Sigmoid colon (tissue), 6 donors: ENCODE measurements at regions not wholly inside any gene's neighbourhood (a gene's known extent, or its start where the extent isn't known, plus 50 kb on each side); places are given as distances from the start of the nearest gene placed in this dataset.

Source experiments
- DNase-seq: peaks from one replicate; pipeline ENCODE4 v3.0.0-alpha.2; 2019
- H3K27ac ChIP-seq, 4 donors: fragments of 200-600 bp; sonication (generic); one replicate each; pipeline ENCODE4 v1.5.1; 2016 to 2019; ENCODE audit warnings: mild to moderate bottlenecking in 1 of 4
- H3K27me3 ChIP-seq, 3 donors: fragments of 200-600 bp; sonication (generic); one replicate each; pipeline ENCODE4 v1.5.1; 2019; ENCODE audit warnings: mild to moderate bottlenecking in 1 of 3
- H3K36me3 ChIP-seq, 4 donors: fragments of 200-600 bp; sonication (generic); one replicate each; pipeline ENCODE4 v1.5.1; 2016 to 2019
- H3K4me1 ChIP-seq, 4 donors: fragments of 200-600 bp; sonication (generic); one replicate each; pipeline ENCODE4 v1.5.1; 2017 to 2019
- H3K4me3 ChIP-seq, 4 donors: fragments of 200-600 bp; sonication (generic); one replicate each; pipeline ENCODE4 v1.5.1; 2017 to 2019; ENCODE audit warnings: mild to moderate bottlenecking in 2 of 4, moderate library complexity in 1 of 4
- H3K9me3 ChIP-seq, 4 donors: fragments of 200-600 bp in 3 of 4; sonication (generic) in 3 of 4; one replicate each; pipeline versions ENCODE4 v1.5.1 to v1.6.1; 2013 to 2019
- EP300 ChIP-seq, 4 donors: sonication (generic); formaldehyde crosslinking; IDR thresholded peaks; one replicate each; pipeline ENCODE4 v1.6.1; 2017; ENCODE audit warnings: antibody characterized with exemption in 4 of 4
- POLR2A ChIP-seq, 2 donors: fragments of 450-650 bp; IDR thresholded peaks; one replicate each; pipeline ENCODE4 v1.6.1; 2016; ENCODE audit warnings: antibody characterized with exemption in 2 of 2, mild to moderate bottlenecking in 2 of 2, moderate library complexity in 2 of 2
- POLR2AphosphoS5 ChIP-seq, 4 donors: sonication (generic); formaldehyde crosslinking; IDR thresholded peaks; one replicate each; pipeline ENCODE4 v1.6.1; 2017; ENCODE audit warnings: antibody characterized with exemption in 4 of 4
- WGBS, 2 donors: extraction: QIAGEN DNeasy Blood & Tissue Kit; methylation state at CpG; one replicate each; pipeline ENCODE4 v1.1.7; 2013; 5-methylcytosine and 5-hydroxymethylcytosine counted together
- intact Hi-C: fragments of 100-400 bp; cut with DNase I; formaldehyde crosslinking; loops from one replicate; pipeline ENCODE4 v1.15.1; 2023
- TF ChIP-seq, protein P1 (sequence below), 4 experiments: fragments of 450-650 bp in 3 of 4; fragments of 200-600 bp in 1 of 4; IDR thresholded peaks; one replicate each; pipeline ENCODE4 v1.5.1; 2016 to 2019; ENCODE audit warnings: antibody characterized with exemption in 4 of 4, mild to moderate bottlenecking in 3 of 4, moderate library complexity in 2 of 4
- donor health status: healthy with polysubstance abuse.
- donor health status: healthy.

DNA sequence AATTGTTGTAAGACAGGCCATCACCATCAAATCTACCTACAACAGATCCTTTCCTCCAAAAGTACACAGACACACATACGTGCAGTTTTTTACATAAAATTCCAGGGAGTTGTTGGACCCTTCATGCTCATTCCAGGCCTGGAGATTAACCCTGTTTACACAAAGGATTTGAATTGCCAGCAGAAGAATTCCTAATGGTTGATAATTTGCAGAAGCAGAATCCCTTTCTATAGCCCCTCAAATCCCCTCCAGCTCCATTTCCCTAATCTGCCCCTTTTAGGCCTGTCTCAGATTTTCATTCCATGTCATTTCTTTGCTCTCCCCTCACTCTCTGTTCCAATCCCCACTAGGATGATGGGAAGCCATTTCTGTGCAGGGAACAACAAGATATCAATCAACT, 102.9 kb upstream of the TOX3 start:
- no peaks in the 10 kb centered on the region for H3K27me3 ChIP-seq
- intact Hi-C loops = no loop called here
- TF ChIP-seq POLR2A (IDR thresholded peaks at IDR 0.05) (no peak), POLR2AphosphoS5 (IDR thresholded peaks at IDR 0.05) (no peak), EP300 (IDR thresholded peaks at IDR 0.05) (no peak)
- TF ChIP-seq, protein P1, sequence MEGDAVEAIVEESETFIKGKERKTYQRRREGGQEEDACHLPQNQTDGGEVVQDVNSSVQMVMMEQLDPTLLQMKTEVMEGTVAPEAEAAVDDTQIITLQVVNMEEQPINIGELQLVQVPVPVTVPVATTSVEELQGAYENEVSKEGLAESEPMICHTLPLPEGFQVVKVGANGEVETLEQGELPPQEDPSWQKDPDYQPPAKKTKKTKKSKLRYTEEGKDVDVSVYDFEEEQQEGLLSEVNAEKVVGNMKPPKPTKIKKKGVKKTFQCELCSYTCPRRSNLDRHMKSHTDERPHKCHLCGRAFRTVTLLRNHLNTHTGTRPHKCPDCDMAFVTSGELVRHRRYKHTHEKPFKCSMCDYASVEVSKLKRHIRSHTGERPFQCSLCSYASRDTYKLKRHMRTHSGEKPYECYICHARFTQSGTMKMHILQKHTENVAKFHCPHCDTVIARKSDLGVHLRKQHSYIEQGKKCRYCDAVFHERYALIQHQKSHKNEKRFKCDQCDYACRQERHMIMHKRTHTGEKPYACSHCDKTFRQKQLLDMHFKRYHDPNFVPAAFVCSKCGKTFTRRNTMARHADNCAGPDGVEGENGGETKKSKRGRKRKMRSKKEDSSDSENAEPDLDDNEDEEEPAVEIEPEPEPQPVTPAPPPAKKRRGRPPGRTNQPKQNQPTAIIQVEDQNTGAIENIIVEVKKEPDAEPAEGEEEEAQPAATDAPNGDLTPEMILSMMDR (IDR thresholded peaks at IDR 0.05) = no peak
- no peak overlapping the region for H3K27ac ChIP-seq
- no peaks in the 10 kb centered on the region for H3K4me1 ChIP-seq
- no peaks in the 10 kb centered on the region for H3K9me3 ChIP-seq
- no peak overlapping the region for H3K4me3 ChIP-seq
- no peak for DNase-seq
- H3K36me3 ChIP-seq = no peaks in the 10 kb centered on the region
- WGBS, 2 donors = 71 to 90% methylated on average over 1 of the region's 1 CpG

- Histone ChIP-seq H3K36me3 (no peaks in the 10 kb centered on the region), H3K4me1 (no peaks in the 10 kb centered on the region), H3K27me3 (no peaks in the 10 kb centered on the region), H3K27ac (no peak overlapping the region), H3K9me3 (no peaks in the 10 kb centered on the region), H3K4me3 (no peak overlapping the region)
- WGBS, 2 donors = 82 to 85% methylated on average over 2 of the region's 2 CpGs
- intact Hi-C loops = no loop called here
- DNase-seq = no peak
- no peak for TF ChIP-seq POLR2A (IDR thresholded peaks at IDR 0.05)
- TF ChIP-seq, protein P1 (IDR thresholded peaks at IDR 0.05) = no peak
- no peak for TF ChIP-seq EP300 (IDR thresholded peaks at IDR 0.05)
- no peak for TF ChIP-seq POLR2AphosphoS5 (IDR thresholded peaks at IDR 0.05)
Measured at GRCh38 chr16:52647588-52647987, 100.6 kb upstream of the TOX3 start.

DNA sequence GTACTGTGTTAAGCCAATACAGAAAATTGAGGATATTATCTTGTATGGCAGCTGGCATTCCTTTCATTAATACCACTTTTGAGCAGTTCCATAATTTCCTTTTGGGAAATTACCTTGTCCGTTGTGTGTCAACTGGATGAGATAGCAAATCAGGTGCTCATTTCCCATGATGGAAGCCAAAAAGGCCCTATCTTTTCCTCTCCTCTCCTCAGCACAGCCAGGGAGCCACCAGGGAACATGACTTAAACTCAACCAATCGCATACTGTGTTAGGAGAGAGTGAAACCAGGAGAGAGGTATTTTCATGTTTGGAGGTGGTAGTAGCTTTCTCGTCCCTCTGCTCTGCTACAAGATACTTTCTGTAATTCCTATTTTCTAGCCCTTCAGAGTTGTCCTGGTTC, 96.1 kb upstream of the TOX3 start:
- TF ChIP-seq, protein P1 (IDR thresholded peaks at IDR 0.05) = no peak
- no peak for TF ChIP-seq POLR2A (IDR thresholded peaks at IDR 0.05)
- no peak for TF ChIP-seq POLR2AphosphoS5 (IDR thresholded peaks at IDR 0.05)
- no peak for TF ChIP-seq EP300 (IDR thresholded peaks at IDR 0.05)
- WGBS, 2 donors = 92 to 93% methylated on average over 3 of the region's 3 CpGs
- Histone ChIP-seq H3K4me1 (no peaks in the 10 kb centered on the region), H3K27ac (no peak overlapping the region), H3K4me3 (no peak overlapping the region), H3K27me3 (no peaks in the 10 kb centered on the region), H3K36me3 (no peaks in the 10 kb centered on the region), H3K9me3 (no peaks in the 10 kb centered on the region)
- intact Hi-C loops = no loop called here
- DNase-seq = no peak

DNA sequence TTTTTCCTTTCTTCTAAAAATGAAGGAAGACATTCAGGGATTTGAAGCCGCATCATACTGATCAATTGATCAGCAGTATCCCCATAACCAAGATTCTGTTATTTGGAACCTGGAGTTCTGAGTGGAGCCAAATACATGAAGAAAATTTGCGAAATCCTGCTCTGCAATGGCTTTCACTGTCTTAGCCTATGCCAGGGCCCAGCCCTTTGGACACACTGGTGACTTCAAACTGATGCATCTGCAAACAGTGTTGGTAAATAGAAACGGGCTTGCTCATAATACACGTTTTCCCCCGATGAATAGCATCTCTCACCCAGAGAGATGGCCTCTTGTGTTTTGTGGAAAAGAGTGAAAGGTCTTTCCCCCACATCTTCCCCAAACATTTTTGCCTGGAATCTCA, 87.6 kb upstream of the TOX3 start:
- intact Hi-C loops = no loop called here
- H3K4me3 ChIP-seq = no peak overlapping the region
- H3K27me3 ChIP-seq = no peaks in the 10 kb centered on the region
- no peak for DNase-seq
- 62 to 80% methylated on average over 5 of the region's 5 CpGs for WGBS, 2 donors
- no peaks in the 10 kb centered on the region for H3K9me3 ChIP-seq
- peaks cover 0 to 6% (median 0%) of the 10 kb centered on the region in 4 donors for H3K4me1 ChIP-seq
- no peak overlapping the region for H3K27ac ChIP-seq
- TF ChIP-seq POLR2AphosphoS5 (IDR thresholded peaks at IDR 0.05) (no peak), POLR2A (IDR thresholded peaks at IDR 0.05) (no peak), EP300 (IDR thresholded peaks at IDR 0.05) (no peak)
- TF ChIP-seq, protein P1 (IDR thresholded peaks at IDR 0.05) = no peak
- H3K36me3 ChIP-seq = no peaks in the 10 kb centered on the region

DNA sequence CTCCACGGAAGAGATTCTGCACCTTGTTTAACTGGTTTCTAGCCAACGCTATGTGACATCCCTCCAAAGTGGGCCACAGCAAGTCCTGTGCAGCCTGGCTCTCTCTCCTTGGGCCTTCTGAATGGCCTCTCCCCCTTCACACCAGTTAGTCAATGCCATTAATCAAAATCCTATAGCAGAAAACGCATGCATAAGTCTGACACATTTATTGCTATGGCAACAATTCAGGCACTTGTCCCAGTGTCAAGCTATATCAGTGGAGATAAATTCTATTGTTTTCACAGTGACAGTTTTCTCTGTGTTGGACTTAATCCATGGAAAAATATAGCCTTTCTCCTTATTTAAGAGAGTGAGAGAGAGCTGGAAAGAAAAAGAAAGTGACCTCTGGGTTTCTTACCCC, 87.2 kb upstream of the TOX3 start:
- no peak for DNase-seq
- no peak overlapping the region for H3K27ac ChIP-seq
- H3K9me3 ChIP-seq = no peaks in the 10 kb centered on the region
- TF ChIP-seq, protein P1 (IDR thresholded peaks at IDR 0.05) = no peak
- TF ChIP-seq POLR2AphosphoS5 (IDR thresholded peaks at IDR 0.05) (no peak), EP300 (IDR thresholded peaks at IDR 0.05) (no peak), POLR2A (IDR thresholded peaks at IDR 0.05) (no peak)
- intact Hi-C loops = no loop called here
- H3K4me1 ChIP-seq = peaks cover 0 to 10% (median 0%) of the 10 kb centered on the region in 4 donors
- H3K27me3 ChIP-seq = no peaks in the 10 kb centered on the region
- H3K36me3 ChIP-seq = no peaks in the 10 kb centered on the region
- WGBS, 2 donors = 34 to 53% methylated on average over 3 of the region's 3 CpGs
- H3K4me3 ChIP-seq = no peak overlapping the region
